ENCODE measurements at regions not wholly inside any gene's neighbourhood (a gene's known extent, or its start where the extent isn't known, plus 50 kb on each side); places are given as distances from the start of the nearest gene placed in this dataset.
A peak's percentile ranks its signal among the peaks of the same experiment; 100 is the strongest.

DNA sequence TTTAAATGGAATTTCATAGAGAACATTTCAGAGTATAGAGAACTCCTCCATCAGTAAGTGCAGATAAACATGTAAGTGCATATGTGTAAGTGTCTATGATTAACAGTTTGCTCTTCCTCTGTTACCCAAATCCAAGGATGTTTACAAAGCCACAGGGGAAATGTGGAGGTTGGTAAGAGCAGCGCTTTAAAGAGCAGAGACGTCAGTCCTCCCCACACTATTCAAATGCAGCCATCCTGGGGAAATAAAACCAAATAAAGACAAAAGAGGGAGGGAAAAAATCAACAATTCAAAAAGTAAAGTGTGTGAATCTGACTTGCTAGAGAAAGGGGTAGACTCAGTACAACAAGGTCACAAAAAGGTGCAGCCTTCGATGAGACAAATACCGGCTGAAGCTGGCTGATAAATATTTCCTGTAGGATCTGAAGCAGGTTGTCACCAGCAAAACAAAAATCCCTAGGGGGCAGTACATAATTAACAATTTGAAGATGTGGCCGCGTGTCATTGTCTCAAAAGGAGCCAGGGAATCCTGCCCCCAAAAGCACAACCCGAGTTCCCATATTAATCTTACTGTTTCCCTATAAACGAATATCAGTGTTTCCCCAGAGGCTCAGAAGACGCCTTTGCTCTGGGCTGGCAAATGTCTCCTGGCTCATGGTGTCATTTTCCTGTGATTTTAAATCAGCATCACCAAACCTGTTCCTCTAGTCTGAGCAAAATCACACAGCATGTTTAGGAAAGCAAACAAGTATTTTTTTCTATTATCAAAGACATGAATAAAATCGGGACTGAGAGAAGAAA, 216.5 kb downstream of the CDCA7 start:
- Histone ChIP-seq H2AK5ac (ENCODE audit: insufficient read length, low read length) (no peak overlapping the region), H2AFZ (ENCODE audit: low read length) (no peak overlapping the region), H2BK15ac (ENCODE audit: low read depth, low read length) (no peak overlapping the region), H3K23ac (ENCODE audit: insufficient read length, low read depth, low read length) (no peak overlapping the region), H4K8ac (replicated peaks; ENCODE audit: insufficient read length, low read depth, low read length) (no peak overlapping the region), H3K18ac (ENCODE audit: insufficient read length, low read depth, low read length) (peak overlapping the region; percentile 34), H3K23me2 (ENCODE audit: insufficient read length, low read depth, low read length, poor library complexity, severe bottlenecking) (no peaks in the 10 kb centered on the region), H4K20me1 (ENCODE audit: control insufficient read depth, insufficient read depth, insufficient read length) (no peaks in the 10 kb centered on the region), H4K5ac (ENCODE audit: insufficient read length, low read depth, low read length) (no peak overlapping the region), H4K91ac (ENCODE audit: insufficient read length, low read depth, low read length) (no peak overlapping the region), H3K79me1 (ENCODE audit: insufficient read depth, low read depth, low read length, poor library complexity, severe bottlenecking) (no peaks in the 10 kb centered on the region), H2BK120ac (ENCODE audit: low read depth, low read length, poor library complexity, severe bottlenecking) (no peak overlapping the region), H3K14ac (ENCODE audit: insufficient read depth, low read length) (no peak overlapping the region; the same call in 1 of the 2 replicates), H3K9me3 (ENCODE audit: control insufficient read depth, low read depth, low read length) (no peaks in the 10 kb centered on the region), H3K27me3 (ENCODE audit: insufficient read depth, low read length) (no peaks in the 10 kb centered on the region), H3K4ac (ENCODE audit: low read depth, low read length) (no peak overlapping the region; the same call in 1 of the 2 replicates), H2BK5ac (ENCODE audit: insufficient read length, low read length) (no peak overlapping the region), H3K4me1 (ENCODE audit: insufficient read depth, low read length) (peaks cover 2% of the 10 kb centered on the region; the same call in 1 of the 2 replicates), H3K9ac (ENCODE audit: extremely low read depth, insufficient read length, low read length) (no peak overlapping the region), H3K56ac (ENCODE audit: insufficient read length, low read depth, low read length) (no peak overlapping the region), H3K79me2 (ENCODE audit: insufficient read depth, low read length) (no peaks in the 10 kb centered on the region; the same call in 1 of the 2 replicates), H3K4me2 (ENCODE audit: insufficient read depth, insufficient read length, low read length) (peak overlapping the region; percentile 45), H3K27ac (ENCODE audit: insufficient read length, low read depth, low read length) (no peak overlapping the region), H3T11ph (ENCODE audit: low read length) (no peak overlapping the region), H2BK20ac (ENCODE audit: low read depth, low read length, poor library complexity, severe bottlenecking) (no peak overlapping the region), H2BK12ac (ENCODE audit: insufficient read length, low read depth, low read length) (no peak overlapping the region)
- H3K9me3 Mint-ChIP-seq, result peaks cover 2 to 9% of the 10 kb centered on the region in 2 experiments; a peak in 3 of 5 replicates
- H3K27me3 Mint-ChIP-seq (ENCODE audit: low read depth), result no peaks in the 10 kb centered on the region
- peaks cover 22% of the 10 kb centered on the region in 2 experiments for H3K4me1 Mint-ChIP-seq
- peak overlapping the region; percentile 38 to 50; a peak in 4 of 5 replicates for H3K4me3 Mint-ChIP-seq
- WGBS (ENCODE audit: extremely low coverage, insufficient read length, low lambda C conversion rate), result no CpG with 5 or more reads among the region's 10 CpGs
- peaks cover 3 to 16% (median 5%) of the 10 kb centered on the region in 3 experiments; a peak in 4 of 7 replicates for H3K36me3 Mint-ChIP-seq (ENCODE audit: insufficient read depth in 1 of 3, low read depth in 3 of 3)
- TF ChIP-seq, protein P1, sequence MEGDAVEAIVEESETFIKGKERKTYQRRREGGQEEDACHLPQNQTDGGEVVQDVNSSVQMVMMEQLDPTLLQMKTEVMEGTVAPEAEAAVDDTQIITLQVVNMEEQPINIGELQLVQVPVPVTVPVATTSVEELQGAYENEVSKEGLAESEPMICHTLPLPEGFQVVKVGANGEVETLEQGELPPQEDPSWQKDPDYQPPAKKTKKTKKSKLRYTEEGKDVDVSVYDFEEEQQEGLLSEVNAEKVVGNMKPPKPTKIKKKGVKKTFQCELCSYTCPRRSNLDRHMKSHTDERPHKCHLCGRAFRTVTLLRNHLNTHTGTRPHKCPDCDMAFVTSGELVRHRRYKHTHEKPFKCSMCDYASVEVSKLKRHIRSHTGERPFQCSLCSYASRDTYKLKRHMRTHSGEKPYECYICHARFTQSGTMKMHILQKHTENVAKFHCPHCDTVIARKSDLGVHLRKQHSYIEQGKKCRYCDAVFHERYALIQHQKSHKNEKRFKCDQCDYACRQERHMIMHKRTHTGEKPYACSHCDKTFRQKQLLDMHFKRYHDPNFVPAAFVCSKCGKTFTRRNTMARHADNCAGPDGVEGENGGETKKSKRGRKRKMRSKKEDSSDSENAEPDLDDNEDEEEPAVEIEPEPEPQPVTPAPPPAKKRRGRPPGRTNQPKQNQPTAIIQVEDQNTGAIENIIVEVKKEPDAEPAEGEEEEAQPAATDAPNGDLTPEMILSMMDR (conservative IDR thresholded peaks at IDR 0.05), result peak; percentile 56
- peak overlapping the region; percentile 1 to 95 (median 6); a peak in 5 of 7 replicates for H3K27ac Mint-ChIP-seq
- DNase-seq, result no peak
